ENCODE measurements at regions not wholly inside any gene's neighbourhood (a gene's known extent, or its start where the extent isn't known, plus 50 kb on each side); places are given as distances from the start of the nearest gene placed in this dataset.

- POLR2A ChIA-PET: no interaction called here
- no peaks in the 10 kb centered on the region for H3K36me3 Mint-ChIP-seq
- H3K9me3 Mint-ChIP-seq: no peaks in the 10 kb centered on the region
- no peak overlapping the region for H3K27ac Mint-ChIP-seq
- no peak overlapping the region for H3K4me3 Mint-ChIP-seq
- CTCF ChIA-PET: no interaction called here
- TF ChIP-seq ZNF512 (CRISPR knock-in tag; IDR thresholded peaks at IDR 0.05; ENCODE audit: borderline replicate concordance): no peak
- TF ChIP-seq E2F5 (CRISPR knock-in tag; IDR thresholded peaks at IDR 0.05): no peak
- TF ChIP-seq GABPB1 (CRISPR knock-in tag; IDR thresholded peaks at IDR 0.05): no peak
- no peak for TF ChIP-seq HMGA2 (CRISPR knock-in tag; IDR thresholded peaks at IDR 0.05)
- TF ChIP-seq ELF4 (CRISPR knock-in tag; IDR thresholded peaks at IDR 0.05; ENCODE audit: low read depth): no peak
- TF ChIP-seq ATF2 (CRISPR knock-in tag; IDR thresholded peaks at IDR 0.05; ENCODE audit: borderline replicate concordance, low read depth): no peak
- TF ChIP-seq GRHL2 (CRISPR knock-in tag; IDR thresholded peaks at IDR 0.05; ENCODE audit: insufficient replicate concordance, severe bottlenecking): no peak
- TF ChIP-seq OVOL2 (CRISPR knock-in tag; IDR thresholded peaks at IDR 0.05; ENCODE audit: borderline replicate concordance): no peak
- no peak for TF ChIP-seq RELA (CRISPR knock-in tag; IDR thresholded peaks at IDR 0.05; ENCODE audit: borderline replicate concordance)
- TF ChIP-seq ZNF671 (CRISPR knock-in tag; IDR thresholded peaks at IDR 0.05): no peak
- TF ChIP-seq CTCF (IDR thresholded peaks at IDR 0.05): no peak
- TF ChIP-seq E2F4 (CRISPR knock-in tag; IDR thresholded peaks at IDR 0.05; ENCODE audit: borderline replicate concordance, low read depth): no peak
- no peak for TF ChIP-seq FOXP4 (CRISPR knock-in tag; IDR thresholded peaks at IDR 0.05)
- no peaks in the 10 kb centered on the region for H3K27me3 Mint-ChIP-seq (ENCODE audit: low read depth)
- DNase-seq (ENCODE audit: low spot score) (no peak), ATAC-seq (no peak)
- peaks cover 20% of the 10 kb centered on the region for H3K4me1 Mint-ChIP-seq
These were observed 71.1 kb upstream of the CUX1 start for GRCh38 chr7:101746314-101746713.

GRCh38 chr7:101747053-101747878 lies 70.2 kb upstream of the CUX1 start:
- no peak overlapping the region for H3K4me3 Mint-ChIP-seq
- H3K27me3 Mint-ChIP-seq (ENCODE audit: low read depth): no peaks in the 10 kb centered on the region
- H3K27ac Mint-ChIP-seq: no peak overlapping the region
- POLR2A ChIA-PET: no interaction called here
- no peaks in the 10 kb centered on the region for H3K36me3 Mint-ChIP-seq
- no peak for ATAC-seq
- CTCF ChIA-PET: interaction anchor here (1.0 kb wide), 1 partner anchor 323 kb away, joined by 3 read pairs; no protein-coding TSS in a partner anchor
- DNase-seq (ENCODE audit: low spot score): no peak
- H3K4me1 Mint-ChIP-seq: peaks cover 18% of the 10 kb centered on the region
- H3K9me3 Mint-ChIP-seq: no peaks in the 10 kb centered on the region
- no peak for TF ChIP-seq JAZF1 (CRISPR knock-in tag; IDR thresholded peaks at IDR 0.05)
- no peak for TF ChIP-seq AFF4 (CRISPR knock-in tag; IDR thresholded peaks at IDR 0.05; ENCODE audit: borderline replicate concordance)
- no peak for TF ChIP-seq ZNF138 (CRISPR knock-in tag; conservative IDR thresholded peaks at IDR 0.05)
- no peak for TF ChIP-seq SMAD3 (CRISPR knock-in tag; IDR thresholded peaks at IDR 0.05; ENCODE audit: borderline replicate concordance)
- no peak for TF ChIP-seq ZNF671 (CRISPR knock-in tag; IDR thresholded peaks at IDR 0.05)
- no peak for TF ChIP-seq CREM (CRISPR knock-in tag; IDR thresholded peaks at IDR 0.05)
- TF ChIP-seq ZNF219 (CRISPR knock-in tag; IDR thresholded peaks at IDR 0.05; ENCODE audit: borderline replicate concordance): no peak
- no peak for TF ChIP-seq NFE2L1 (CRISPR knock-in tag; IDR thresholded peaks at IDR 0.05)
- TF ChIP-seq PRRX2 (CRISPR knock-in tag; IDR thresholded peaks at IDR 0.05): no peak
- TF ChIP-seq CBFB (CRISPR knock-in tag; IDR thresholded peaks at IDR 0.05; ENCODE audit: low read depth): no peak
